ENCODE measurements at regions not wholly inside any gene's neighbourhood (a gene's known extent, or its start where the extent isn't known, plus 50 kb on each side); places are given as distances from the start of the nearest gene placed in this dataset.

DNA sequence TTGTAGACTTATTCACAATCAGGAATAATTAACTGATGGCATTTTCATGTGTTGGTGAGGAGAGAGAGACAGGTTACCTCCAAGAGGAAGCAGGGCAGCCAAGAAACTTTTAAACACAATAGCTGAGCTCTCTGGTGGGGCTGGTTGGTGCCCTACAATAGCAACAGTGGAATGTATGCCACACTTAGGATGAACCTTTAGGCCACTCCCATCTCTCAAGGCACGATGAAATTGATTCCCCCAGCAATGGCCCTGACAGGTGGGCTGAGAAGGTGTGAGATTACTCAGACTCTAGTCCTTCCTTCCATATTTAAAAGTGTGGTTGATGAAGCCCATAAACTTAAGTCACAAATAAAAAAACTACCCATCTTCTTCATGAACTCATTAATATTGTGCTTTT is 219.4 kb upstream of the CYRIA start:
- TF ChIP-seq, protein P1, sequence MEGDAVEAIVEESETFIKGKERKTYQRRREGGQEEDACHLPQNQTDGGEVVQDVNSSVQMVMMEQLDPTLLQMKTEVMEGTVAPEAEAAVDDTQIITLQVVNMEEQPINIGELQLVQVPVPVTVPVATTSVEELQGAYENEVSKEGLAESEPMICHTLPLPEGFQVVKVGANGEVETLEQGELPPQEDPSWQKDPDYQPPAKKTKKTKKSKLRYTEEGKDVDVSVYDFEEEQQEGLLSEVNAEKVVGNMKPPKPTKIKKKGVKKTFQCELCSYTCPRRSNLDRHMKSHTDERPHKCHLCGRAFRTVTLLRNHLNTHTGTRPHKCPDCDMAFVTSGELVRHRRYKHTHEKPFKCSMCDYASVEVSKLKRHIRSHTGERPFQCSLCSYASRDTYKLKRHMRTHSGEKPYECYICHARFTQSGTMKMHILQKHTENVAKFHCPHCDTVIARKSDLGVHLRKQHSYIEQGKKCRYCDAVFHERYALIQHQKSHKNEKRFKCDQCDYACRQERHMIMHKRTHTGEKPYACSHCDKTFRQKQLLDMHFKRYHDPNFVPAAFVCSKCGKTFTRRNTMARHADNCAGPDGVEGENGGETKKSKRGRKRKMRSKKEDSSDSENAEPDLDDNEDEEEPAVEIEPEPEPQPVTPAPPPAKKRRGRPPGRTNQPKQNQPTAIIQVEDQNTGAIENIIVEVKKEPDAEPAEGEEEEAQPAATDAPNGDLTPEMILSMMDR (IDR thresholded peaks at IDR 0.05), result no peak
- DNase-seq (ENCODE audit: low spot score) (no peak), ATAC-seq (ENCODE audit: low FRiP score) (no peak)

DNA sequence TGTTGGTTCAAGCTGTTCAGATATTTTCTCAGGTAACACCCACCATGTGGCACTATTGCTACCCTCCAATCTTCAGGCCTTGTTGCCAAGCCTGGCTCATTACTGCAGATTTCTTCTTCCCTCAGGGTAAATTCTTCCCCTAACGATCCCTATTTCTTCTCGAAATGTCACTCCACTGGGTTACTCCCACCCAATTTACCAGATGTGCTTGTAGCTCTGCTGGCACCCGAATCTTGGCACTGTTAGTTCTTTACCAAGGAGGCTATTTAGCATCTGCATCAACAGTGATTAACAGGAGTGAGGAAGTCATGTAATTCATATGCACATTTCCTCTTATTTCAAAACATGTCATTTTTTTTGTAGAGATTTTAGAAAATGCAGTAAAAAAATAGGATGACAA is 217.1 kb upstream of the CYRIA start:
- DNase-seq (ENCODE audit: low spot score) (no peak), ATAC-seq (ENCODE audit: low FRiP score) (no peak)
- TF ChIP-seq, protein P1 (IDR thresholded peaks at IDR 0.05), result no peak

DNA sequence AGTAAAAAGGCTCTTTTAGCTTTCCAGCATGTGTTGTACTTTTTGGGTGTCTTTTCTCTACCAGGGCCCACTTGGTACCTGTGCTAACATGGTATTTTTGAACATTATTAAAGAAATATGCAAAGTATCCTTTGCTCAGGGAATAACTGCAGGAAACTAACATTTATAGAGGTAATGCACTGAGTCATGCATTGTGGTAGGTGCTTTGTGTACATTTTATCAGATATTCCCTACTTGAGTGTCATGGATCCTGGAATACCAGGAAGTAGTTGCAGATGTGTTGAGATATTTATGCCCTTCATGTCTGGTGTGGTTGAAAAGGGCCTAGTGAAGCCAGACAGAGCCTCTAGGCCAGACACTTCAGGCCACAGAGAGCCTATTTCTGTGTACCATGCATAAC is 215.5 kb upstream of the CYRIA start:
- DNase-seq (ENCODE audit: low spot score), result no peak
- ATAC-seq (ENCODE audit: low FRiP score), result no peak
- TF ChIP-seq, protein P1 (IDR thresholded peaks at IDR 0.05), result no peak

DNA sequence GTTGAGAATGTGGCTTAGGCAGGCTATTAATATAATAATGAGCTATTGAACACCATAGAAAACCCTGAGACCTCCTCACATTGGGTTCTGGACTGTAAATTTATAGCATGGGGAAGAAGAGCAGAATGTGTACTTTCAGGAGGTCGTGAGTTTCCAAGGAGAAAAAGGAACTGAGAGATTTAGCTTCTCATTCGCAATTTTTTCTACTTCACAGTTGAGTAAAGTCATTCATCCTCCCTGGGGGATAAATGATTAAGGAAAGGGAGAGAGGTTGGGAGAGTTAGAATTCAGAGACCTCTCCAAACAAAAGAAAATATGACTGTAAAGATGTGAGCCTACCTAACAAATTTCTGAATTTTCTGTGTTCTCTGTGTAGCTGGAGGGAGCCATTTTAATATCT is 205.8 kb upstream of the CYRIA start:
- ATAC-seq (ENCODE audit: low FRiP score) (no peak), DNase-seq (ENCODE audit: low spot score) (no peak)
- TF ChIP-seq, protein P1 (IDR thresholded peaks at IDR 0.05), result no peak

DNA sequence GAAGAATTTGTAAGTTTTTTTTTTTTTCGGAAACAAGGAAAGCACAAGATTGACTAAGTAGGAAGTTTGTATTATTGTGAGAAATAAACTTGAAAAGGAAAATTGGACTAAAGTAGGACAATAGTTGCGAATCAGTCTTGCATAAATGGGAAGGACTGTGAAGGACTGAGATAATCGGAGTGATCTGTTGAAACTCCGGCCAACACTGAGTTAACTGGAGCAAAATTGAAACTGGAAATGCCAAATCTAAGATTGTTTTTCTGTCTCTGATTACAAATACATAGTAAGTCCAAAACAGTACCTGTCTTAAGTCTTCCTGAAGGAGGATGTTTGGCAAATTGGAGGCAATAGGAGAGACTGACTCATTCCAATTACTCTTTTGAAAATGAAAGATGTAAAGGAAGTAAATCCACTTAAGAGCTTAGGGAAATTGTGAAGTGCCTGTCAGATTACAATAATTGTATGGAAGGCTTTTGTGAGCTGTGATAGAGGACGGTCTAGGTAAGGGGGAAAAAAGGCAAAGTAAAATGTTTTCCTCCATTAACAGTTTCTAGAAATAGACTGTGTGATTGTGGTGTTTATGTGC is 204.9 kb upstream of the CYRIA start:
- DNase-seq (ENCODE audit: low spot score) (no peak), ATAC-seq (ENCODE audit: low FRiP score) (no peak)
- TF ChIP-seq, protein P1 (IDR thresholded peaks at IDR 0.05), result no peak

DNA sequence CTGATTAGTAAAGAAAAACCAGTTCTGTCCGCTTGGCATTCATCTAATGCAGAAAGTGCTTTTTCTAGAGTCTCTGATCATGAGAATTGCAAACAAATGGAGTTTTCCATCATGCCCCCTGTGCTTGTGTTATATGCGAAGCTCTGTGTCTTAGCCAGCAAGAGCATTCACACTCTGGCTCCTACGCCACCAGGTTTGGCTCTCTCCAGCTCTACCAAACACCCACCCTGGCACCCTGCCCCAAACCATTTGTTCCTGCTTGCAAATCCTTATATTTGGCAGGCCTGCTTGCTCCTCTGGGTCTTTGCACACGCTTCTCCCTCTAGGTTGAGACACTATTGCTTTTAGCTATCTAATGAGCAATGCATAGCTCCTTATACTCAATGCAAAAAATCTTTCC is 204.1 kb upstream of the CYRIA start:
- ATAC-seq (ENCODE audit: low FRiP score) (no peak), DNase-seq (ENCODE audit: low spot score) (no peak)
- TF ChIP-seq, protein P1 (IDR thresholded peaks at IDR 0.05), result no peak

DNA sequence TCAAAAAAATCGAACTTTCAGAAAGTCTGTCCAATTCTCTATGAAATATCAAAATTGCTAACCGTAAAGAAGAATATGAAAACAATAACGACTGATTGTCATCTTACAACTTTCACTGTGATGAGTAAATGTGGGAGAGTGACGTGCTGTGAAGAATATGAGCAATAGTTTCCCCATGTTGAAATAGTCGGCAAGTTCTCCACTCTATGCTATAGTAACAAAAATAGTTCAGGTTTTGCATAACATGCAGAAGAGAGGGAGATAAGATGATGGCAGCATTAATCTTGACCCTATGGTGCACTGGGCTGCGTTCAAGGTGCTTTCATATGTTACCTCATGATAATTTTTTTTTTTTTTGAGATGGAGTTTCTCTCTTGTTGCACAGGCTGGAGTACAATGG is 196.8 kb upstream of the CYRIA start:
- DNase-seq (ENCODE audit: low spot score), result no peak
- TF ChIP-seq, protein P1 (IDR thresholded peaks at IDR 0.05), result no peak
- ATAC-seq (ENCODE audit: low FRiP score), result no peak
